ENCODE measurements at regions not wholly inside any gene's neighbourhood (a gene's known extent, or its start where the extent isn't known, plus 50 kb on each side); places are given as distances from the start of the nearest gene placed in this dataset.

DNA sequence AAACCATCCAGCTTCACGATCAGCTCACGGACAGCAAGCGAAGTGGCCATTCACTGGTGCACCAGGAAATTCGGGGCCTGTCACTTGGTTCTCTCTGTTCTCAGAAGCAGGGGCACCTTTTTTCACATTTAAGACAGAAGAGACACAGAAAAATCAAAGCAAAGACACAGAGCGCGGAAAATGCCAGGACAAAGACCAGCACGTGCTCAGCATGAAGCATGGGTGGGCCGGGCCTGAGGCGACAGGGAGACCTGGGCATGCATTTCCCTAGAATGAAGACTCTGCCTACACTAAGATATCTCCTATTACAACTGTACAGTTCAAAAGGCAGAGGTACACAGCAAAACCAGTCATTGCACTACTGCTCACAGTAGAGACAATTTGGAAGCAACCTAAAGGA is 117.4 kb upstream of the ID2 start:
- H3K9me3 Mint-ChIP-seq = peaks cover 20 to 25% of the 10 kb centered on the region in 2 experiments
- H3K56ac ChIP-seq (ENCODE audit: insufficient read length, low read depth, low read length) = no peak overlapping the region
- H4K5ac ChIP-seq (ENCODE audit: insufficient read length, low read depth, low read length) = no peak overlapping the region
- no peak overlapping the region for H4K8ac ChIP-seq (replicated peaks; ENCODE audit: insufficient read length, low read depth, low read length)
- peaks cover 3 to 8% of the 10 kb centered on the region in 2 experiments; a peak in 2 of 4 replicates for H3K4me1 Mint-ChIP-seq
- no peak overlapping the region for H2AFZ ChIP-seq (ENCODE audit: low read length)
- H3K36me3 Mint-ChIP-seq (ENCODE audit: insufficient read depth in 1 of 3, low read depth in 3 of 3) = peaks cover 3 to 25% (median 5%) of the 10 kb centered on the region in 3 experiments; a peak in 6 of 7 replicates
- H3K4me3 Mint-ChIP-seq = no peak overlapping the region
- H3K18ac ChIP-seq (ENCODE audit: insufficient read length, low read depth, low read length) = no peak overlapping the region
- H3K4me1 ChIP-seq (ENCODE audit: insufficient read depth, low read length) = no peaks in the 10 kb centered on the region
- no peak overlapping the region for H3K4me2 ChIP-seq (ENCODE audit: insufficient read depth, insufficient read length, low read length)
- H2BK12ac ChIP-seq (ENCODE audit: insufficient read length, low read depth, low read length) = no peak overlapping the region
- no peaks in the 10 kb centered on the region for H3K27me3 Mint-ChIP-seq (ENCODE audit: low read depth)
- no peak overlapping the region for H2BK120ac ChIP-seq (ENCODE audit: low read depth, low read length, poor library complexity, severe bottlenecking)
- DNase-seq = no peak
- H3K4ac ChIP-seq (ENCODE audit: low read depth, low read length) = no peak overlapping the region
- H3K9ac ChIP-seq (ENCODE audit: extremely low read depth, insufficient read length, low read length) = no peak overlapping the region
- no CpG with 5 or more reads among the region's 9 CpGs for WGBS (ENCODE audit: extremely low coverage, insufficient read length, low lambda C conversion rate)
- no peak overlapping the region for H2BK15ac ChIP-seq (ENCODE audit: low read depth, low read length)
- TF ChIP-seq, protein P1, sequence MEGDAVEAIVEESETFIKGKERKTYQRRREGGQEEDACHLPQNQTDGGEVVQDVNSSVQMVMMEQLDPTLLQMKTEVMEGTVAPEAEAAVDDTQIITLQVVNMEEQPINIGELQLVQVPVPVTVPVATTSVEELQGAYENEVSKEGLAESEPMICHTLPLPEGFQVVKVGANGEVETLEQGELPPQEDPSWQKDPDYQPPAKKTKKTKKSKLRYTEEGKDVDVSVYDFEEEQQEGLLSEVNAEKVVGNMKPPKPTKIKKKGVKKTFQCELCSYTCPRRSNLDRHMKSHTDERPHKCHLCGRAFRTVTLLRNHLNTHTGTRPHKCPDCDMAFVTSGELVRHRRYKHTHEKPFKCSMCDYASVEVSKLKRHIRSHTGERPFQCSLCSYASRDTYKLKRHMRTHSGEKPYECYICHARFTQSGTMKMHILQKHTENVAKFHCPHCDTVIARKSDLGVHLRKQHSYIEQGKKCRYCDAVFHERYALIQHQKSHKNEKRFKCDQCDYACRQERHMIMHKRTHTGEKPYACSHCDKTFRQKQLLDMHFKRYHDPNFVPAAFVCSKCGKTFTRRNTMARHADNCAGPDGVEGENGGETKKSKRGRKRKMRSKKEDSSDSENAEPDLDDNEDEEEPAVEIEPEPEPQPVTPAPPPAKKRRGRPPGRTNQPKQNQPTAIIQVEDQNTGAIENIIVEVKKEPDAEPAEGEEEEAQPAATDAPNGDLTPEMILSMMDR (conservative IDR thresholded peaks at IDR 0.05) = no peak
- no peaks in the 10 kb centered on the region for H3K27me3 ChIP-seq (ENCODE audit: insufficient read depth, low read length)
- H3K23ac ChIP-seq (ENCODE audit: insufficient read length, low read depth, low read length) = no peak overlapping the region
- H3K9me3 ChIP-seq (ENCODE audit: control insufficient read depth, low read depth, low read length) = no peaks in the 10 kb centered on the region
- H4K91ac ChIP-seq (ENCODE audit: insufficient read length, low read depth, low read length) = no peak overlapping the region
- no peaks in the 10 kb centered on the region for H3K79me2 ChIP-seq (ENCODE audit: insufficient read depth, low read length)
- H3K23me2 ChIP-seq (ENCODE audit: insufficient read length, low read depth, low read length, poor library complexity, severe bottlenecking) = no peaks in the 10 kb centered on the region
- H3K14ac ChIP-seq (ENCODE audit: insufficient read depth, low read length) = no peak overlapping the region
- H2AK5ac ChIP-seq (ENCODE audit: insufficient read length, low read length) = no peak overlapping the region
- H2BK5ac ChIP-seq (ENCODE audit: insufficient read length, low read length) = no peak overlapping the region
- no peak overlapping the region for H3K27ac ChIP-seq (ENCODE audit: insufficient read length, low read depth, low read length)
- no peak overlapping the region for H2BK20ac ChIP-seq (ENCODE audit: low read depth, low read length, poor library complexity, severe bottlenecking)
- H3K79me1 ChIP-seq (ENCODE audit: insufficient read depth, low read depth, low read length, poor library complexity, severe bottlenecking) = no peaks in the 10 kb centered on the region
- no peaks in the 10 kb centered on the region for H4K20me1 ChIP-seq (ENCODE audit: control insufficient read depth, insufficient read depth, insufficient read length)
- H3T11ph ChIP-seq (ENCODE audit: low read length) = no peak overlapping the region
- H3K27ac Mint-ChIP-seq = no peak overlapping the region; a peak in 1 of 7 replicates

Data from H9 (cell line).